ENCODE measurements at regions not wholly inside any gene's neighbourhood (a gene's known extent, or its start where the extent isn't known, plus 50 kb on each side); places are given as distances from the start of the nearest gene placed in this dataset.

DNA sequence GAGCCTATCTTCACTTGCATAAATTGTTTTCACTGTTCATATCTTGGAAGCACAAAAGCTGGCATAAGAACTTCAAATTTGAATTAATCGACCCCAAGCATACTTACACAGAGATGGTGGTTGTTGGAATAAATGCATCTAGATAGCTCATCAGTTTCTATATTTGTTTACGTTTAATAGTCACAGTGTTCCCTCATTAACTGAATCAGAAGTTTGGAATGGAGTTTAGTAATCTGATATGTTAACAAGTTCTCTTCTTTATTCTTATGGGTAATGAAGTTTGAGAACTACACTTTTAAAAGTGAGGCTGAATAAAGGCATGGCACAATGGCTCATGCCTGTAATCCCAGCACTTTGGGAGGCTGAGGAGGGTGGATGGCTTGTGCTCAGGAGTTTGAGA lies 886.7 kb upstream of the PCDH20 start:
- no peak for TF ChIP-seq EZH2 (IDR thresholded peaks at IDR 0.05; ENCODE audit: borderline replicate concordance)
- TF ChIP-seq, protein P1, sequence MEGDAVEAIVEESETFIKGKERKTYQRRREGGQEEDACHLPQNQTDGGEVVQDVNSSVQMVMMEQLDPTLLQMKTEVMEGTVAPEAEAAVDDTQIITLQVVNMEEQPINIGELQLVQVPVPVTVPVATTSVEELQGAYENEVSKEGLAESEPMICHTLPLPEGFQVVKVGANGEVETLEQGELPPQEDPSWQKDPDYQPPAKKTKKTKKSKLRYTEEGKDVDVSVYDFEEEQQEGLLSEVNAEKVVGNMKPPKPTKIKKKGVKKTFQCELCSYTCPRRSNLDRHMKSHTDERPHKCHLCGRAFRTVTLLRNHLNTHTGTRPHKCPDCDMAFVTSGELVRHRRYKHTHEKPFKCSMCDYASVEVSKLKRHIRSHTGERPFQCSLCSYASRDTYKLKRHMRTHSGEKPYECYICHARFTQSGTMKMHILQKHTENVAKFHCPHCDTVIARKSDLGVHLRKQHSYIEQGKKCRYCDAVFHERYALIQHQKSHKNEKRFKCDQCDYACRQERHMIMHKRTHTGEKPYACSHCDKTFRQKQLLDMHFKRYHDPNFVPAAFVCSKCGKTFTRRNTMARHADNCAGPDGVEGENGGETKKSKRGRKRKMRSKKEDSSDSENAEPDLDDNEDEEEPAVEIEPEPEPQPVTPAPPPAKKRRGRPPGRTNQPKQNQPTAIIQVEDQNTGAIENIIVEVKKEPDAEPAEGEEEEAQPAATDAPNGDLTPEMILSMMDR (IDR thresholded peaks at IDR 0.05; ENCODE audit: poor library complexity), result no peak
- TF ChIP-seq EZH2phosphoT487 (IDR thresholded peaks at IDR 0.05; ENCODE audit: low read depth, severe bottlenecking, unreplicated experiment), result no peak

Measured in hepatocyte (in vitro differentiated cells).